ENCODE measurements at regions not wholly inside any gene's neighbourhood (a gene's known extent, or its start where the extent isn't known, plus 50 kb on each side); places are given as distances from the start of the nearest gene placed in this dataset.

- TF ChIP-seq, protein P1, sequence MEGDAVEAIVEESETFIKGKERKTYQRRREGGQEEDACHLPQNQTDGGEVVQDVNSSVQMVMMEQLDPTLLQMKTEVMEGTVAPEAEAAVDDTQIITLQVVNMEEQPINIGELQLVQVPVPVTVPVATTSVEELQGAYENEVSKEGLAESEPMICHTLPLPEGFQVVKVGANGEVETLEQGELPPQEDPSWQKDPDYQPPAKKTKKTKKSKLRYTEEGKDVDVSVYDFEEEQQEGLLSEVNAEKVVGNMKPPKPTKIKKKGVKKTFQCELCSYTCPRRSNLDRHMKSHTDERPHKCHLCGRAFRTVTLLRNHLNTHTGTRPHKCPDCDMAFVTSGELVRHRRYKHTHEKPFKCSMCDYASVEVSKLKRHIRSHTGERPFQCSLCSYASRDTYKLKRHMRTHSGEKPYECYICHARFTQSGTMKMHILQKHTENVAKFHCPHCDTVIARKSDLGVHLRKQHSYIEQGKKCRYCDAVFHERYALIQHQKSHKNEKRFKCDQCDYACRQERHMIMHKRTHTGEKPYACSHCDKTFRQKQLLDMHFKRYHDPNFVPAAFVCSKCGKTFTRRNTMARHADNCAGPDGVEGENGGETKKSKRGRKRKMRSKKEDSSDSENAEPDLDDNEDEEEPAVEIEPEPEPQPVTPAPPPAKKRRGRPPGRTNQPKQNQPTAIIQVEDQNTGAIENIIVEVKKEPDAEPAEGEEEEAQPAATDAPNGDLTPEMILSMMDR (IDR thresholded peaks at IDR 0.05; ENCODE audit: control extremely low read depth in 1 of 3, insufficient read depth in 1 of 3, low read depth in 1 of 3, low read length in 3 of 3): no peak
These were observed 88.7 kb upstream of the MAP4K3 start (continued) for GRCh38 chr2:39525636-39526412.

Measured in H1 (cell line).